ENCODE measurements at regions not wholly inside any gene's neighbourhood (a gene's known extent, or its start where the extent isn't known, plus 50 kb on each side); places are given as distances from the start of the nearest gene placed in this dataset.

DNA sequence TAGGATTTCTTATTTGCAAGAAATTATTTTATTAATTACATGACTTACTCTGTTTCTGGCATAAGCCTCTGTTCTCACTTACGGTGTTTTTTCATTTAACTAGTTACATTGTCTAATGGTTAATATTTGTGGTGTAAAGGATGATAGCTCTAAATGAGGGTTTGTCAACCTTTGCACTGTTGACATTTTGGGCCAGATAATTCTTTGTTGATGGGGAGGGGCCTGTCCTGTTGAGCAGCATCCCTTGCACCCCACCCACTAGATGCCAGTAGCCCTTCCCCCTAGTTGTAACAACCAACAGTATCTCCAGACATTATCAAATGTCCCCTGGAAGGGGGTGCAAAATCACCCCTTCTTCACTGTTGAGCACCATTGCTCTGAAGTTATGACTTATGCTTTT lies 83.6 kb upstream of the SLC44A3 start:
- no peak for ATAC-seq
- no peak for TF ChIP-seq CSDC2 (CRISPR knock-in tag; IDR thresholded peaks at IDR 0.05)
- no peak for TF ChIP-seq GLIS3 (CRISPR knock-in tag; IDR thresholded peaks at IDR 0.05)
- TF ChIP-seq ZFP30 (CRISPR knock-in tag; IDR thresholded peaks at IDR 0.05): no peak
- no peak for TF ChIP-seq OSR1 (CRISPR knock-in tag; IDR thresholded peaks at IDR 0.05)
- no peak for TF ChIP-seq ESRRG (CRISPR knock-in tag; IDR thresholded peaks at IDR 0.05)
- TF ChIP-seq SNAI2 (CRISPR knock-in tag; IDR thresholded peaks at IDR 0.05): no peak
- TF ChIP-seq, protein P1, sequence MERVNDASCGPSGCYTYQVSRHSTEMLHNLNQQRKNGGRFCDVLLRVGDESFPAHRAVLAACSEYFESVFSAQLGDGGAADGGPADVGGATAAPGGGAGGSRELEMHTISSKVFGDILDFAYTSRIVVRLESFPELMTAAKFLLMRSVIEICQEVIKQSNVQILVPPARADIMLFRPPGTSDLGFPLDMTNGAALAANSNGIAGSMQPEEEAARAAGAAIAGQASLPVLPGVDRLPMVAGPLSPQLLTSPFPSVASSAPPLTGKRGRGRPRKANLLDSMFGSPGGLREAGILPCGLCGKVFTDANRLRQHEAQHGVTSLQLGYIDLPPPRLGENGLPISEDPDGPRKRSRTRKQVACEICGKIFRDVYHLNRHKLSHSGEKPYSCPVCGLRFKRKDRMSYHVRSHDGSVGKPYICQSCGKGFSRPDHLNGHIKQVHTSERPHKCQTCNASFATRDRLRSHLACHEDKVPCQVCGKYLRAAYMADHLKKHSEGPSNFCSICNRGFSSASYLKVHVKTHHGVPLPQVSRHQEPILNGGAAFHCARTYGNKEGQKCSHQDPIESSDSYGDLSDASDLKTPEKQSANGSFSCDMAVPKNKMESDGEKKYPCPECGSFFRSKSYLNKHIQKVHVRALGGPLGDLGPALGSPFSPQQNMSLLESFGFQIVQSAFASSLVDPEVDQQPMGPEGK (CRISPR knock-in tag; IDR thresholded peaks at IDR 0.05; ENCODE audit: borderline replicate concordance): no peak

DNA sequence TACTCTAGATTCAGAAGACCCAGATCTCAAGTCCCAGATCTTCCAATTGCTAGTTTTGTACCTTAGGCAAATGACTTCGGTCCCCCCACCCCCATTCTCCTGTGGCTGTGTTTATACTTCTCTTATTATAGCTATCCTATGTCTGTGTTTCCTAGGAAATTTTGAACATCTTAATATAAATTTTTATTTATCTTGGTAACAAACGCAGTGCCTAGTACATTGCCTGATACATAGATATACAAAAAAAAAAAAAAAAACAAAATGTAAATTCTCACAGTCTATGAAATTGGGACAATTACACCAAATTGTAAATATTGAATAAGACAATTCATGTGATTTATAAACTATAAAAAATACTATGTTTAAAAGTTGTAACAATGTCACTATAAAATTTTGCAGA lies 84.1 kb upstream of the SLC44A3 start:
- no peak for ATAC-seq
- TF ChIP-seq, protein P2, sequence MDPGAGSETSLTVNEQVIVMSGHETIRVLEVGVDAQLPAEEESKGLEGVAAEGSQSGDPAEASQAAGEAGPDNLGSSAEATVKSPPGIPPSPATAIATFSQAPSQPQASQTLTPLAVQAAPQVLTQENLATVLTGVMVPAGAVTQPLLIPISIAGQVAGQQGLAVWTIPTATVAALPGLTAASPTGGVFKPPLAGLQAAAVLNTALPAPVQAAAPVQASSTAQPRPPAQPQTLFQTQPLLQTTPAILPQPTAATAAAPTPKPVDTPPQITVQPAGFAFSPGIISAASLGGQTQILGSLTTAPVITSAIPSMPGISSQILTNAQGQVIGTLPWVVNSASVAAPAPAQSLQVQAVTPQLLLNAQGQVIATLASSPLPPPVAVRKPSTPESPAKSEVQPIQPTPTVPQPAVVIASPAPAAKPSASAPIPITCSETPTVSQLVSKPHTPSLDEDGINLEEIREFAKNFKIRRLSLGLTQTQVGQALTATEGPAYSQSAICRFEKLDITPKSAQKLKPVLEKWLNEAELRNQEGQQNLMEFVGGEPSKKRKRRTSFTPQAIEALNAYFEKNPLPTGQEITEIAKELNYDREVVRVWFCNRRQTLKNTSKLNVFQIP (CRISPR knock-in tag; IDR thresholded peaks at IDR 0.05; ENCODE audit: borderline replicate concordance, low read depth): no peak
- TF ChIP-seq ZNF8 (CRISPR knock-in tag; IDR thresholded peaks at IDR 0.05): no peak
- TF ChIP-seq SNAI2 (CRISPR knock-in tag; IDR thresholded peaks at IDR 0.05): no peak
- TF ChIP-seq PPARA (CRISPR knock-in tag; IDR thresholded peaks at IDR 0.05; ENCODE audit: borderline replicate concordance): no peak
- TF ChIP-seq, protein P3, sequence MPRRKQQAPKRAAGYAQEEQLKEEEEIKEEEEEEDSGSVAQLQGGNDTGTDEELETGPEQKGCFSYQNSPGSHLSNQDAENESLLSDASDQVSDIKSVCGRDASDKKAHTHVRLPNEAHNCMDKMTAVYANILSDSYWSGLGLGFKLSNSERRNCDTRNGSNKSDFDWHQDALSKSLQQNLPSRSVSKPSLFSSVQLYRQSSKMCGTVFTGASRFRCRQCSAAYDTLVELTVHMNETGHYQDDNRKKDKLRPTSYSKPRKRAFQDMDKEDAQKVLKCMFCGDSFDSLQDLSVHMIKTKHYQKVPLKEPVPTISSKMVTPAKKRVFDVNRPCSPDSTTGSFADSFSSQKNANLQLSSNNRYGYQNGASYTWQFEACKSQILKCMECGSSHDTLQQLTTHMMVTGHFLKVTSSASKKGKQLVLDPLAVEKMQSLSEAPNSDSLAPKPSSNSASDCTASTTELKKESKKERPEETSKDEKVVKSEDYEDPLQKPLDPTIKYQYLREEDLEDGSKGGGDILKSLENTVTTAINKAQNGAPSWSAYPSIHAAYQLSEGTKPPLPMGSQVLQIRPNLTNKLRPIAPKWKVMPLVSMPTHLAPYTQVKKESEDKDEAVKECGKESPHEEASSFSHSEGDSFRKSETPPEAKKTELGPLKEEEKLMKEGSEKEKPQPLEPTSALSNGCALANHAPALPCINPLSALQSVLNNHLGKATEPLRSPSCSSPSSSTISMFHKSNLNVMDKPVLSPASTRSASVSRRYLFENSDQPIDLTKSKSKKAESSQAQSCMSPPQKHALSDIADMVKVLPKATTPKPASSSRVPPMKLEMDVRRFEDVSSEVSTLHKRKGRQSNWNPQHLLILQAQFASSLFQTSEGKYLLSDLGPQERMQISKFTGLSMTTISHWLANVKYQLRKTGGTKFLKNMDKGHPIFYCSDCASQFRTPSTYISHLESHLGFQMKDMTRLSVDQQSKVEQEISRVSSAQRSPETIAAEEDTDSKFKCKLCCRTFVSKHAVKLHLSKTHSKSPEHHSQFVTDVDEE (CRISPR knock-in tag; IDR thresholded peaks at IDR 0.05): no peak
- TF ChIP-seq CSDC2 (CRISPR knock-in tag; IDR thresholded peaks at IDR 0.05): no peak
- TF ChIP-seq ZFP30 (CRISPR knock-in tag; IDR thresholded peaks at IDR 0.05): no peak
- TF ChIP-seq, protein P4, sequence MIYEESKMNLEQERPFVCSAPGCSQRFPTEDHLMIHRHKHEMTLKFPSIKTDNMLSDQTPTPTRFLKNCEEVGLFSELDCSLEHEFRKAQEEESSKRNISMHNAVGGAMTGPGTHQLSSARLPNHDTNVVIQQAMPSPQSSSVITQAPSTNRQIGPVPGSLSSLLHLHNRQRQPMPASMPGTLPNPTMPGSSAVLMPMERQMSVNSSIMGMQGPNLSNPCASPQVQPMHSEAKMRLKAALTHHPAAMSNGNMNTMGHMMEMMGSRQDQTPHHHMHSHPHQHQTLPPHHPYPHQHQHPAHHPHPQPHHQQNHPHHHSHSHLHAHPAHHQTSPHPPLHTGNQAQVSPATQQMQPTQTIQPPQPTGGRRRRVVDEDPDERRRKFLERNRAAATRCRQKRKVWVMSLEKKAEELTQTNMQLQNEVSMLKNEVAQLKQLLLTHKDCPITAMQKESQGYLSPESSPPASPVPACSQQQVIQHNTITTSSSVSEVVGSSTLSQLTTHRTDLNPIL (CRISPR knock-in tag; IDR thresholded peaks at IDR 0.05; ENCODE audit: low read depth): no peak
- no peak for TF ChIP-seq ZFP3 (CRISPR knock-in tag; IDR thresholded peaks at IDR 0.05)
- no peak for TF ChIP-seq ZNF565 (CRISPR knock-in tag; conservative IDR thresholded peaks at IDR 0.05; ENCODE audit: low read depth)
- TF ChIP-seq ZNF70 (CRISPR knock-in tag; IDR thresholded peaks at IDR 0.05): no peak

DNA sequence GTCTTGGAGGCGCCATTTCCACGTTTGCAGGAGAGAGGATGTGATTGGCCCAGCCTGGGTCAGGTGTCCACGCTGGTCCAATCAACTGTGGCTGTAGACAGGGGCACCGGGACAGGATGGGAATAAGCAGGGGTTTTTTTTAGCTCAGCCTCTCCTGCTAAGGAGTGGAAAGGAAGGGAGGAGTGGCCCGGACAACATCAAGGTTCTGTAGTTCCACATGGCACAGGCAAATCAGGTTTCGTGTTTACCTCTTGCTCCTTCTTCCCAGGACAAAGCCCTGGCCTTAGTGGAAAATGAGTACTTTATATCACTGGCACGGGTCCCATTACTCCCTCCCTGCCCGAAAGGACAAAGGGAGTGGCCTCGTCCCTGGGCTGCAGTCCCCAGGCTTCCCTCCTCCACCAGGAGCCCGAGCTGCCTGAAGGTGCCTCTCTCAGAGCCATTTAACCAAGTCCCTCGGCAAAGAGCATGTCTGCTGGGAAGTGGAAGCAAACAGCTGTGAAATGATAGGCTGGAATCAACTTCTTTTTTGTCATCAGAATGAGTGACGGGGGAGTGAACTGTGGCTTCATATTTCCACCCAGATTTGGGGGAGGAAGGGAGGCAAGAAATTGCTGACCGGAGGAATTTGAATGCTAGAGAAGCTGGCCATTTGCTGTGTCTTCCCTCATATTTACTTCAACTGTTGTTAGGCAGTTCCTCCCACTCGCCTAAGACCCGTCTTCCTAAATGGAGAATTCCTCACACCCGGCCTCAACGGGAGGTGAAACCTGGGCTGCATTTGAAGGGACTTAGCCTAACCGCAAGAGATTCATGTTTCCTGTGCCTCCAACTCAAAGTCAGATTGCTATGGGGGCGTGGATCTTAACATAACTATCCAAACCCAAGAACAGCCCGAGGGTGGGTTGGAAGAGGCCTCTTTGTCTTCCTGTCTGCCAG lies 84.9 kb upstream of the SLC44A3 start:
- no peak for ATAC-seq
- no peak for TF ChIP-seq ZNF565 (CRISPR knock-in tag; conservative IDR thresholded peaks at IDR 0.05; ENCODE audit: low read depth)
- TF ChIP-seq SNAI2 (CRISPR knock-in tag; IDR thresholded peaks at IDR 0.05): no peak
- no peak for TF ChIP-seq TCF4 (CRISPR knock-in tag; IDR thresholded peaks at IDR 0.05; ENCODE audit: borderline replicate concordance)
- no peak for TF ChIP-seq ZFP3 (CRISPR knock-in tag; IDR thresholded peaks at IDR 0.05)
- TF ChIP-seq ZFP30 (CRISPR knock-in tag; IDR thresholded peaks at IDR 0.05): no peak
- TF ChIP-seq, protein P5, sequence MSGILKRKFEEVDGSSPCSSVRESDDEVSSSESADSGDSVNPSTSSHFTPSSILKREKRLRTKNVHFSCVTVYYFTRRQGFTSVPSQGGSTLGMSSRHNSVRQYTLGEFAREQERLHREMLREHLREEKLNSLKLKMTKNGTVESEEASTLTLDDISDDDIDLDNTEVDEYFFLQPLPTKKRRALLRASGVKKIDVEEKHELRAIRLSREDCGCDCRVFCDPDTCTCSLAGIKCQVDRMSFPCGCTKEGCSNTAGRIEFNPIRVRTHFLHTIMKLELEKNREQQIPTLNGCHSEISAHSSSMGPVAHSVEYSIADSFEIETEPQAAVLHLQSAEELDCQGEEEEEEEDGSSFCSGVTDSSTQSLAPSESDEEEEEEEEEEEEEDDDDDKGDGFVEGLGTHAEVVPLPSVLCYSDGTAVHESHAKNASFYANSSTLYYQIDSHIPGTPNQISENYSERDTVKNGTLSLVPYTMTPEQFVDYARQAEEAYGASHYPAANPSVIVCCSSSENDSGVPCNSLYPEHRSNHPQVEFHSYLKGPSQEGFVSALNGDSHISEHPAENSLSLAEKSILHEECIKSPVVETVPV (CRISPR knock-in tag; IDR thresholded peaks at IDR 0.05): no peak
- no peak for TF ChIP-seq RARB (CRISPR knock-in tag; IDR thresholded peaks at IDR 0.05)
- TF ChIP-seq, protein P1 (CRISPR knock-in tag; IDR thresholded peaks at IDR 0.05; ENCODE audit: borderline replicate concordance): no peak
- TF ChIP-seq TOX (CRISPR knock-in tag; IDR thresholded peaks at IDR 0.05; ENCODE audit: borderline replicate concordance): no peak
- TF ChIP-seq CSDC2 (CRISPR knock-in tag; IDR thresholded peaks at IDR 0.05): no peak
- no peak for TF ChIP-seq ESRRG (CRISPR knock-in tag; IDR thresholded peaks at IDR 0.05)
- TF ChIP-seq BACH2 (CRISPR knock-in tag; IDR thresholded peaks at IDR 0.05; ENCODE audit: borderline replicate concordance): no peak
- TF ChIP-seq ZNF70 (CRISPR knock-in tag; IDR thresholded peaks at IDR 0.05): no peak
- TF ChIP-seq, protein P2 (CRISPR knock-in tag; IDR thresholded peaks at IDR 0.05; ENCODE audit: borderline replicate concordance, low read depth): no peak
- TF ChIP-seq GLIS3 (CRISPR knock-in tag; IDR thresholded peaks at IDR 0.05): no peak
- no peak for TF ChIP-seq ARNTL (CRISPR knock-in tag; IDR thresholded peaks at IDR 0.05; ENCODE audit: borderline replicate concordance, low read depth)
